Astrocyte (in vitro differentiated cells and primary cell): ENCODE measurements at regions not wholly inside any gene's neighbourhood (a gene's known extent, or its start where the extent isn't known, plus 50 kb on each side); places are given as distances from the start of the nearest gene placed in this dataset.

Source experiments
- DNase-seq: peaks from one replicate; pipeline ENCODE4 v3.0.0-alpha.2; 2010; ENCODE audit warnings: low read depth
- FAIRE-seq: peaks from 2 replicates; lab custom pipeline; 2011; peaks lifted over from hg19 to GRCh38; lab: Jason Lieb, UNC
- H2AFZ ChIP-seq: 2 replicates; pipeline ENCODE4 v1.6.0; 2012; ENCODE audit warnings: low read depth, low read length, inconsistent platforms
- H3K27ac ChIP-seq: 2 replicates; pipeline ENCODE4 v1.5.1; 2011; ENCODE audit warnings: low read depth, low read length, inconsistent platforms
- H3K27me3 ChIP-seq: 2 replicates; pipeline ENCODE4 v1.6.0; 2011; ENCODE audit warnings: low read length, inconsistent platforms; ENCODE audit not compliant: insufficient read depth
- H3K36me3 ChIP-seq: 2 replicates; pipeline ENCODE4 v1.5.1; 2011; ENCODE audit warnings: low read length, inconsistent platforms; ENCODE audit not compliant: insufficient read depth
- H3K4me1 ChIP-seq: 2 replicates; pipeline ENCODE4 v1.5.1; 2011; ENCODE audit warnings: low read length, inconsistent platforms; ENCODE audit not compliant: insufficient read depth
- H3K4me2 ChIP-seq: 2 replicates; pipeline ENCODE4 v1.6.0; 2012; ENCODE audit warnings: low read length, inconsistent platforms
- H3K4me3 ChIP-seq: 2 replicates; pipeline ENCODE4 v1.5.1; 2011; ENCODE audit warnings: low read depth, mild to moderate bottlenecking, low read length, inconsistent platforms; ENCODE audit not compliant: insufficient read depth
- H3K79me2 ChIP-seq: 2 replicates; pipeline ENCODE4 v1.6.0; 2012; ENCODE audit warnings: mild to moderate bottlenecking, low read length, inconsistent platforms; ENCODE audit not compliant: insufficient read depth
- H3K9ac ChIP-seq: 2 replicates; pipeline ENCODE4 v1.6.0; 2012; ENCODE audit warnings: mild to moderate bottlenecking, low read length, inconsistent platforms
- H3K9me3 ChIP-seq: 2 replicates; pipeline ENCODE4 v1.5.1; 2012; ENCODE audit warnings: low read depth, mild to moderate bottlenecking, low read length, inconsistent platforms; ENCODE audit not compliant: insufficient read depth
- H4K20me1 ChIP-seq: 2 replicates; pipeline ENCODE4 v1.6.0; 2012; ENCODE audit warnings: low read length, inconsistent platforms; ENCODE audit not compliant: insufficient read depth
- H3K27ac Mint-ChIP-seq: one replicate; pipeline ENCODE4 v1.8.0; 2021; ENCODE audit warnings: mild to moderate bottlenecking, mixed read lengths; ENCODE audit not compliant: unreplicated experiment
- H3K27me3 Mint-ChIP-seq: one replicate; pipeline ENCODE4 v1.8.0; 2021; ENCODE audit warnings: low read depth, mixed read lengths; ENCODE audit not compliant: unreplicated experiment
- H3K36me3 Mint-ChIP-seq: one replicate; pipeline ENCODE4 v1.8.0; 2021; ENCODE audit warnings: low read depth, mixed read lengths; ENCODE audit not compliant: unreplicated experiment
- H3K4me1 Mint-ChIP-seq: one replicate; pipeline ENCODE4 v1.8.0; 2021; ENCODE audit warnings: low read depth, mixed read lengths; ENCODE audit not compliant: unreplicated experiment
- H3K4me3 Mint-ChIP-seq: one replicate; pipeline ENCODE4 v1.8.0; 2021; ENCODE audit warnings: mild to moderate bottlenecking, moderate library complexity, mixed read lengths; ENCODE audit not compliant: unreplicated experiment
- H3K9me3 Mint-ChIP-seq: one replicate; pipeline ENCODE4 v1.8.0; 2021; ENCODE audit warnings: mild to moderate bottlenecking, mixed read lengths; ENCODE audit not compliant: unreplicated experiment
- CTCF ChIP-seq: IDR thresholded peaks from 2 replicates; pipeline ENCODE4 v1.5.1; 2011; ENCODE audit warnings: low read depth, mild to moderate bottlenecking, inconsistent platforms, low read length, moderate library complexity; ENCODE audit not compliant: insufficient read depth
- EZH2 ChIP-seq: IDR thresholded peaks from 2 replicates; pipeline ENCODE4 v1.6.1; 2012; ENCODE audit warnings: mild to moderate bottlenecking, low read length, inconsistent platforms; ENCODE audit not compliant: insufficient read depth

GRCh38 chrY:12483394-12483793 lies 217.6 kb upstream of the USP9Y start:
- H2AFZ ChIP-seq, result no peak overlapping the region
- Mint-ChIP-seq H3K4me3 (no peak overlapping the region), H3K9me3 (no peaks in the 10 kb centered on the region), H3K4me1 (no peaks in the 10 kb centered on the region), H3K27ac (no peak overlapping the region), H3K27me3 (no peaks in the 10 kb centered on the region), H3K36me3 (no peaks in the 10 kb centered on the region)
- no peaks in the 10 kb centered on the region for H3K36me3 ChIP-seq
- no peaks in the 10 kb centered on the region for H3K79me2 ChIP-seq
- FAIRE-seq (no peak), DNase-seq (no peak)
- no peaks in the 10 kb centered on the region for H4K20me1 ChIP-seq
- no peak overlapping the region for H3K4me2 ChIP-seq
- H3K9me3 ChIP-seq, result no peaks in the 10 kb centered on the region
- H3K4me1 ChIP-seq, result no peaks in the 10 kb centered on the region
- H3K4me3 ChIP-seq, result no peak overlapping the region
- TF ChIP-seq EZH2 (no peak), CTCF (no peak)
- no peak overlapping the region for H3K9ac ChIP-seq
- no peaks in the 10 kb centered on the region for H3K27me3 ChIP-seq
- no peak overlapping the region for H3K27ac ChIP-seq

GRCh38 chrY:12490558-12491209 lies 210.3 kb upstream of the USP9Y start:
- H3K4me3 Mint-ChIP-seq, result no peak overlapping the region
- Histone ChIP-seq H3K36me3 (no peaks in the 10 kb centered on the region), H3K79me2 (no peaks in the 10 kb centered on the region), H3K4me1 (no peaks in the 10 kb centered on the region), H3K4me2 (no peak overlapping the region), H2AFZ (no peak overlapping the region), H3K27ac (no peak overlapping the region), H3K9ac (no peak overlapping the region), H3K9me3 (no peaks in the 10 kb centered on the region), H4K20me1 (no peaks in the 10 kb centered on the region), H3K27me3 (no peaks in the 10 kb centered on the region), H3K4me3 (no peak overlapping the region)
- no peaks in the 10 kb centered on the region for H3K36me3 Mint-ChIP-seq
- no peaks in the 10 kb centered on the region for H3K4me1 Mint-ChIP-seq
- no peak overlapping the region for H3K27ac Mint-ChIP-seq
- FAIRE-seq, result no peak
- DNase-seq, result no peak
- peaks cover 3% of the 10 kb centered on the region for H3K27me3 Mint-ChIP-seq
- no peak for TF ChIP-seq EZH2
- no peak for TF ChIP-seq CTCF
- no peaks in the 10 kb centered on the region for H3K9me3 Mint-ChIP-seq

GRCh38 chrY:12492218-12492617 lies 208.8 kb upstream of the USP9Y start:
- Histone ChIP-seq H3K9me3 (no peaks in the 10 kb centered on the region), H3K4me3 (no peak overlapping the region), H3K9ac (no peak overlapping the region), H3K36me3 (no peaks in the 10 kb centered on the region), H3K4me2 (no peak overlapping the region), H4K20me1 (no peaks in the 10 kb centered on the region), H3K27ac (no peak overlapping the region), H3K4me1 (no peaks in the 10 kb centered on the region), H3K27me3 (no peaks in the 10 kb centered on the region), H3K79me2 (no peaks in the 10 kb centered on the region), H2AFZ (no peak overlapping the region)
- DNase-seq, result no peak
- H3K4me3 Mint-ChIP-seq, result no peak overlapping the region
- no peaks in the 10 kb centered on the region for H3K4me1 Mint-ChIP-seq
- H3K27me3 Mint-ChIP-seq, result peaks cover 3% of the 10 kb centered on the region
- H3K36me3 Mint-ChIP-seq, result no peaks in the 10 kb centered on the region
- TF ChIP-seq CTCF (no peak), EZH2 (no peak)
- no peaks in the 10 kb centered on the region for H3K9me3 Mint-ChIP-seq
- H3K27ac Mint-ChIP-seq, result no peak overlapping the region
- FAIRE-seq, result no peak
